ENCODE measurements at regions not wholly inside any gene's neighbourhood (a gene's known extent, or its start where the extent isn't known, plus 50 kb on each side); places are given as distances from the start of the nearest gene placed in this dataset.
"Not testable (repeated sequence)": the region's sequence is repeated elsewhere in the genome, so short reads cannot be mapped to it uniquely, and the experiment has no call there.

DNA sequence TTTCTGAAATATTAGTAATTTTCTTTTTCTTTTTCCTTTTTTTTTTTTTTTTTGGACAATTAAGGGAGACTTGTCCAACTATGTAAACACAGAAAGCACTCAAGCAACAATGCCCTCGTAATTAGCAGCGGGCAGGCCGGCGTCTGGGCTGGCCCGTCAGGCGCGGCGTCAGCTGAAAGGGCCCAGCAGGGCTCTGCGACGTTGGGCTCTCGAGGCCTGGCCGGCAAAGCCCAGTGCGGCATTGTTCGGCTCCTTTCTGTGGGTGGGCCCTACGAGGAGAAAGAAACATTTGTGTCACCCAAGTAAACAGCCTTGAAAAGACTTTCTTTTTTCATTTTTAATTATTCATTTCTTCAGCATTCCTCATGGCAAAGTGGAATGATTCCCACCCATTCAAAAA, 359.2 kb downstream of the TEX29 start:
- not testable (repeated sequence) for DNase-seq

DNA sequence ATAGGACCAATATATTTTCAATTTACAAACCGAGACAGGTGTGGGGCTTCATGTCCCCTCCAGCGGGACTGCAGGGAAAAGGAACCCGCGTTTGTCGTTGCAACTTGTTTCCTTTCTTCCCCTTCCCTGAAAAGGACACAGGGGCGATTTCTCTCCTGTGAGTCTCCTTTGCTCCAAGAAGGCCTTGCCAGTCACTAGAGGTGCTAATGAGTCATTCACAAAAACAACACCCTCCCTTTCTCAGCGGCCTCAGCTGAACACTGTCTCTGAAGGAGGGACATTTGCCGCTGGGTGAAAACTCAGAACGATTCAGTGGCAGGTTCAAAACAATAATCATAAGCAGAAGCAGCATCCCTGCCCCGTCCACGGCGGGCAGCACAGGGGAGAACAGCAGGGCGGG, 359.7 kb downstream of the TEX29 start:
- DNase-seq = not testable (repeated sequence)

DNA sequence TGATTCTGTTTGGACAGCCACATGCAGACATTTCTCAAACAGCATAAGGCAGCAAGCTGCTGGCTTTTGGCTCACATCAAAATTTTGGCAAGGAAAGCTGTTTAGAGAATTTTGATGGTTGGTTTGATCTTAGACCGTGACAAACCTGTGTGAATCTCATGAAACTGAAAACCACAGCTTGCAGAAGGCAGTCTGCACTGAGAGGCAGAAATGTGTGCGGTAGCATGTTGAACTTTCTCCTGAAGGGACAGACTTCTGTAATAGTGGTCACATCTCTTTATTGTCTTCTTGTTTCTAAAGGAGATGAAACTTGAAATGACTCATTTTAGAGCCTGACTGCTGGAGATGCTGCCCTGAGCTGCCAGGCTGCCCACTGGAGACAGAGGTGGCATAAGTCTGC, 371.6 kb downstream of the TEX29 start:
- not testable (repeated sequence) for DNase-seq

DNA sequence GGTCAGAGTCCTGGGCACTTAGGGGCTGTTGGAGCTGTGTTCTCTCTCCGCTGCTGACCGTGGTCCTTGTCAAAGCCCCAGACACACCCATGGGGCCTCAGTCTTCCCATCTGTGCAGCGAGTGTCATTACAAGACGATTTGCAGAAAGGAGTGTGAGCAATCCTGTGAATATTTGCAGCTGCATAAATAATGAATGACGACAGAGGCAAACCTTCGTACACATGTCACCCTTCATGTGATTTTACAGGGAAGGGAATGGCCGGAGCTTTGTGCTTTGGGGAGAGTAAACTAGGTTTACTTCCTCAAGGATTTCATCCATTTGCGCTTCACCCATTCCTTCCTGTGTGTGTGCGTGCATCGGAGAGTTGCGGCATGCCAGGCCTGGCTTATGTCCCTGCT, 370.8 kb upstream of the SOX1 start:
- not testable (repeated sequence) for DNase-seq

DNA sequence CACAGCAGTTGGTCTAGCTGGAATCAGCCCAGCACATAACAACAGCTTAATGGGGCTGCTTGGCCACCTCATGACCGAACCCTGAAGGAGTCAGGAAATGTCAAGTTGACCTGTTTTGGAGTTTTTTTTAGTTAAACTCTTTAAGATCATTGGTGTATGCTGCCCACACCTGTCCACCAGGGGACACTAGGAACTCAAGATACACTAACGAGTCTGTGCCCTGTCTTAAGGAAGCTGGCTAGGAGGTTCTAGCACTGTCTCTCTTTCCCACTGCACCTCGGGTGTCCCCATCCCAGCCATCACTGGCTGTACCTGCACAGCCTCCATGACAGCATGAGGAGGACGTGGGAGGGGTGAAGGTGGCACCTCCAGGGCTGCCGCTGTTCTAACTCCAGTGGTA, 364.9 kb upstream of the SOX1 start:
- DNase-seq = not testable (repeated sequence)
